IMR-90 (cell line): ENCODE measurements at regions not wholly inside any gene's neighbourhood (a gene's known extent, or its start where the extent isn't known, plus 50 kb on each side); places are given as distances from the start of the nearest gene placed in this dataset.

ENCODE experiments used
- ATAC-seq: fragments of 200-7000 bp; cut with Tn5 transposase; 2 replicates; pipeline ENCODE4 v1.9.1; 2020; ENCODE audit warnings: low read depth, mild to moderate bottlenecking, moderate library complexity
- BruUV-seq: library from RNA; stranded (reverse); fragments of 400-500 nt; replicated peaks from 2 replicates; lab custom pipeline; 2021; lab: Mats Ljungman, UMichigan
- CTCF ChIA-PET: fragments of 300-600 bp; formaldehyde crosslinking; extraction: SDS; loops from one replicate; lab custom pipeline; 2021; ENCODE audit warnings: antibody characterized with exemption; lab: Yijun Ruan, JAX
- POLR2A ChIA-PET: fragments of 300-600 bp; sonication (Branson Sonifier 250); formaldehyde crosslinking; loops from one replicate; lab custom pipeline; 2022; ENCODE audit warnings: antibody characterized with exemption; ENCODE audit not compliant: unreplicated experiment; lab: Charles Lee
- DNase-seq: peaks from one replicate; pipeline ENCODE4 v3.0.0; 2013
- H2AFZ ChIP-seq: replicated peaks from 2 replicates; pipeline ENCODE3; 2013; ENCODE audit warnings: low read length, mild to moderate bottlenecking; ENCODE audit not compliant: poor library complexity
- H2AK5ac ChIP-seq: 2 replicates; pipeline ENCODE4 v1.6.1; 2013; ENCODE audit warnings: low read depth, low read length, inconsistent platforms
- H2AK9ac ChIP-seq: replicated peaks from 2 replicates; pipeline ENCODE3; 2013; ENCODE audit warnings: mild to moderate bottlenecking, low read depth, low read length, moderate library complexity; ENCODE audit not compliant: poor library complexity
- H2BK120ac ChIP-seq: 2 replicates; pipeline ENCODE4 v1.6.1; 2013; ENCODE audit warnings: low read depth, low read length, inconsistent platforms
- H2BK15ac ChIP-seq: 3 replicates; pipeline ENCODE4 v1.6.1; 2013; ENCODE audit warnings: low read depth, low read length, inconsistent platforms
- H2BK20ac ChIP-seq: 2 replicates; pipeline ENCODE4 v1.6.1; 2013; ENCODE audit warnings: low read depth, mild to moderate bottlenecking, inconsistent platforms, low read length, moderate library complexity
- H2BK5ac ChIP-seq: 2 replicates; pipeline ENCODE4 v1.6.1; 2013; ENCODE audit warnings: mild to moderate bottlenecking, low read depth, low read length, inconsistent platforms; ENCODE audit not compliant: poor library complexity, severe bottlenecking
- H3K14ac ChIP-seq: replicated peaks from 2 replicates; pipeline ENCODE4 v1.6.1; 2013; ENCODE audit warnings: low read depth, low read length, inconsistent platforms
- H3K18ac ChIP-seq: 2 replicates; pipeline ENCODE4 v1.6.1; 2013; ENCODE audit warnings: low read depth, low read length, control low read depth
- H3K23ac ChIP-seq: 2 replicates; pipeline ENCODE4 v1.6.1; 2013; ENCODE audit warnings: low read depth, low read length, inconsistent platforms
- H3K27ac ChIP-seq: 2 replicates; pipeline ENCODE4 v1.5.1; 2013; ENCODE audit warnings: mild to moderate bottlenecking, control low read depth, low read length; ENCODE audit not compliant: insufficient read depth
- H3K27me3 ChIP-seq: 2 replicates; pipeline ENCODE4 v1.6.1; 2013; ENCODE audit warnings: low read length; ENCODE audit not compliant: control insufficient read depth, insufficient read depth
- H3K36me3 ChIP-seq: 2 replicates; pipeline ENCODE4 v1.6.1; 2013; ENCODE audit warnings: low read length, mixed read lengths; ENCODE audit not compliant: control insufficient read depth, insufficient read depth
- H3K4ac ChIP-seq: 2 replicates; pipeline ENCODE4 v1.6.1; 2013; ENCODE audit warnings: low read depth, low read length, inconsistent platforms
- H3K4me1 ChIP-seq: 2 replicates; pipeline ENCODE4 v1.6.1; 2013; ENCODE audit warnings: low read length, mixed read lengths; ENCODE audit not compliant: control insufficient read depth, insufficient read depth
- H3K4me2 ChIP-seq: 2 replicates; pipeline ENCODE4 v1.6.1; 2013; ENCODE audit warnings: low read depth, mild to moderate bottlenecking, control low read depth, low read length, moderate library complexity
- H3K4me3 ChIP-seq: 2 replicates; pipeline ENCODE4 v1.5.1; 2013; ENCODE audit warnings: low read depth, mild to moderate bottlenecking, control low read depth, low read length, moderate library complexity; ENCODE audit not compliant: insufficient read depth
- H3K56ac ChIP-seq: 2 replicates; pipeline ENCODE4 v1.6.1; 2013; ENCODE audit warnings: low read length, inconsistent platforms; ENCODE audit not compliant: insufficient read depth; ENCODE audit errors: extremely low read depth
- H3K79me1 ChIP-seq, 2 experiments: 2 replicates each; pipeline ENCODE4 v1.6.1; 2013; ENCODE audit warnings: low read length in 2 of 2, inconsistent platforms in 1 of 2, low read depth in 1 of 2
- H3K9ac ChIP-seq: 2 replicates; pipeline ENCODE4 v1.6.1; 2013; ENCODE audit warnings: low read depth, low read length, control low read depth
- H3K9me1 ChIP-seq: 2 replicates; pipeline ENCODE4 v1.6.1; 2013; ENCODE audit warnings: low read length, inconsistent platforms; ENCODE audit not compliant: insufficient read depth
- H3K9me3 ChIP-seq: 2 replicates; pipeline ENCODE4 v1.6.1; 2013; ENCODE audit warnings: low read length; ENCODE audit not compliant: control insufficient read depth, insufficient read depth
- H4K20me1 ChIP-seq: 2 replicates; pipeline ENCODE4 v1.6.1; 2013; ENCODE audit warnings: low read length, inconsistent platforms; ENCODE audit not compliant: insufficient read depth
- H4K5ac ChIP-seq: 2 replicates; pipeline ENCODE4 v1.6.1; 2013; ENCODE audit warnings: mild to moderate bottlenecking, low read depth, low read length, control low read depth
- H4K8ac ChIP-seq, 2 experiments: 2 replicates each; pipeline ENCODE4 v1.6.1; 2013; ENCODE audit warnings: low read depth in 2 of 2, low read length in 2 of 2, control low read depth in 1 of 2, inconsistent platforms in 1 of 2
- H4K91ac ChIP-seq: 2 replicates; pipeline ENCODE4 v1.6.1; 2013; ENCODE audit warnings: low read depth, low read length, inconsistent platforms; ENCODE audit not compliant: insufficient read depth
- CEBPB ChIP-seq: IDR thresholded peaks from 2 replicates; pipeline ENCODE4 v1.6.1; 2012; ENCODE audit warnings: low read depth, low read length, improper control_type of control experiment
- ELK1 ChIP-seq: fragments of 150-350 bp; IDR thresholded peaks from 2 replicates; pipeline ENCODE4 v1.6.1; 2016; ENCODE audit warnings: low read depth, mild to moderate bottlenecking, low read length, moderate library complexity, borderline replicate concordance
- FOS ChIP-seq: fragments of 150-350 bp; IDR thresholded peaks from 2 replicates; pipeline ENCODE4 v1.6.1; 2016; ENCODE audit warnings: low read depth, low read length
- NFE2L2 ChIP-seq: fragments of 150-350 bp; IDR thresholded peaks from 2 replicates; pipeline ENCODE4 v1.6.1; 2016; ENCODE audit warnings: low read depth, mild to moderate bottlenecking, low read length
- POLR2A ChIP-seq: IDR thresholded peaks from 2 replicates; pipeline ENCODE4 v1.6.1; 2012; ENCODE audit warnings: mild to moderate bottlenecking, low read depth, low read length
- RAD21 ChIP-seq: IDR thresholded peaks from 2 replicates; pipeline ENCODE4 v1.6.1; 2012; ENCODE audit warnings: low read length, improper control_type of control experiment
- RCOR1 ChIP-seq: IDR thresholded peaks from 2 replicates; pipeline ENCODE4 v1.6.1; 2012; ENCODE audit warnings: mild to moderate bottlenecking, low read length, improper control_type of control experiment; ENCODE audit not compliant: insufficient replicate concordance
- RFX5 ChIP-seq: IDR thresholded peaks from 2 replicates; pipeline ENCODE4 v1.8.0; 2012; ENCODE audit warnings: low read depth, mild to moderate bottlenecking, low read length, moderate library complexity
- SMC3 ChIP-seq: fragments of 150-350 bp; IDR thresholded peaks from 2 replicates; pipeline ENCODE4 v1.6.1; 2016; ENCODE audit warnings: low read depth, mild to moderate bottlenecking, antibody characterized with exemption, low read length, moderate library complexity
- WGBS, 2 experiments: methylation state at CpG; one replicate each; pipeline versions ENCODE4 v1.1.5 to v1.1.7; 2013; ENCODE audit warnings: missing lambda C conversion rate in 2 of 2; ENCODE audit not compliant: insufficient read length in 1 of 2; ENCODE audit errors: extremely low coverage in 2 of 2; 5-methylcytosine and 5-hydroxymethylcytosine counted together
- dilution Hi-C: fragments of 300-500 bp; cut with HindIII; formaldehyde crosslinking; loops from one replicate; pipeline ENCODE4 v1.14.3; 2018; ENCODE audit warnings: low sequenced_read_pairs; ENCODE audit not compliant: unreplicated experiment
- in situ Hi-C: fragments of 300-500 bp; cut with MboI; formaldehyde crosslinking; loops from 3 replicates; pipeline ENCODE4 v1.14.3; 2019; ENCODE audit warnings: low sequenced_read_pairs, inconsistent platforms, mixed read lengths
- intact Hi-C: fragments of 100-400 bp; cut with micrococcal nuclease; formaldehyde crosslinking; loops from 2 replicates; pipeline ENCODE4 v1.10.0; 2022

GRCh38 chr11:134797411-134798089 lies 385.5 kb upstream of the B3GAT1 start:
- Histone ChIP-seq H4K91ac (no peak overlapping the region), H3K4me1 (no peaks in the 10 kb centered on the region), H3K4me2 (no peak overlapping the region), H3K56ac (no peak overlapping the region), H4K8ac (no peak overlapping the region), H3K14ac (no peak overlapping the region), H3K27ac (no peak overlapping the region), H2AFZ (no peak overlapping the region), H3K27me3 (no peaks in the 10 kb centered on the region), H2AK5ac (no peak overlapping the region), H2BK20ac (no peak overlapping the region), H3K9ac (no peak overlapping the region), H4K20me1 (no peaks in the 10 kb centered on the region), H2BK15ac (no peak overlapping the region), H3K36me3 (no peaks in the 10 kb centered on the region), H3K4me3 (no peak overlapping the region), H2BK120ac (no peak overlapping the region), H2BK5ac (no peak overlapping the region), H3K9me1 (no peaks in the 10 kb centered on the region), H3K23ac (no peak overlapping the region), H4K5ac (no peak overlapping the region), H3K4ac (no peak overlapping the region), H3K18ac (no peak overlapping the region), H3K79me1 (no peaks in the 10 kb centered on the region), H2AK9ac (no peak overlapping the region), H3K9me3 (peaks cover 28% of the 10 kb centered on the region)
- no TSS peak for BruUV-seq
- CTCF ChIA-PET: no interaction called here
- POLR2A ChIA-PET: no interaction called here
- no peak; the same call in 1 of the 2 replicates for TF ChIP-seq CEBPB
- no peak for TF ChIP-seq NFE2L2
- no peak for TF ChIP-seq FOS
- TF ChIP-seq RFX5: no peak
- TF ChIP-seq ELK1: no peak
- no peak for TF ChIP-seq RAD21
- TF ChIP-seq RCOR1: no peak
- no peak for TF ChIP-seq POLR2A
- no peak for TF ChIP-seq SMC3
- DNase-seq: no peak
- dilution Hi-C loops: no loop called here
- intact Hi-C loops: no loop called here
- WGBS, 2 experiments: 82% methylated on average over 4 of the region's 17 CpGs; no CpG with 5 or more reads in 1 of the 2 experiments
- in situ Hi-C loops: no loop called here
- ATAC-seq: no peak
